HepG2 (cell line): ENCODE measurements at regions not wholly inside any gene's neighbourhood (a gene's known extent, or its start where the extent isn't known, plus 50 kb on each side); places are given as distances from the start of the nearest gene placed in this dataset.
A peak's percentile ranks its signal among the peaks of the same experiment; 100 is the strongest.

Experiments
- ATAC-seq: fragments of 200-7000 bp; cut with Tn5 transposase; 3 replicates; pipeline ENCODE4 v1.9.1; 2020; ENCODE audit warnings: mild to moderate bottlenecking, moderate library complexity
- BruUV-seq: library from RNA; stranded (reverse); fragments of 400-500 nt; replicated peaks from 2 replicates; lab custom pipeline; 2021; lab: Mats Ljungman, UMichigan
- CTCF ChIA-PET: fragments of 300-600 bp; formaldehyde crosslinking; extraction: SDS; loops from one replicate; lab custom pipeline; 2021; ENCODE audit warnings: low total read pairs, inconsistent platforms, low intra/inter-chr PET ratio; lab: Yijun Ruan, JAX
- POLR2A ChIA-PET: fragments of 350-600 bp; sonication (Branson Sonifier 250); formaldehyde crosslinking; loops from one replicate; lab custom pipeline; 2020; ENCODE audit warnings: antibody characterized with exemption, inconsistent platforms; lab: Yijun Ruan, JAX
- DNase-seq: peaks from one replicate; pipeline ENCODE4 v3.0.0-alpha.2; 2015; ENCODE audit warnings: low spot score
- FAIRE-seq: peaks from 3 replicates; lab custom pipeline; 2011; peaks lifted over from hg19 to GRCh38; lab: Jason Lieb, UNC
- H2AFZ ChIP-seq: one replicate; pipeline ENCODE4 v1.6.1; 2011; ENCODE audit warnings: low read length, inconsistent platforms
- H3K27ac ChIP-seq: fragments of 300-600 bp; 3 replicates; pipeline ENCODE4 v1.8.0; 2011; ENCODE audit warnings: mixed run types, mild to moderate bottlenecking, mixed read lengths, low read length, inconsistent platforms; ENCODE audit not compliant: insufficient read depth; ENCODE audit errors: extremely low read length
- H3K27me3 ChIP-seq, 2 experiments: fragments of 200-600 bp in 1 of 2; 2 replicates in 1 of 2; 3 replicates in 1 of 2; pipeline versions ENCODE4 v1.6.0 to v1.8.0; 2011; ENCODE audit warnings: low read length in 2 of 2, mild to moderate bottlenecking in 2 of 2, moderate library complexity in 2 of 2, inconsistent platforms in 1 of 2; ENCODE audit not compliant: insufficient read depth in 2 of 2, control insufficient read depth in 1 of 2
- H3K36me3 ChIP-seq, 2 experiments: fragments of 200-600 bp in 1 of 2; replicated peaks in 1 of 2; 2 replicates in 1 of 2; 3 replicates in 1 of 2; pipeline versions ENCODE4 v1.5.1 to v1.8.0; 2011; ENCODE audit warnings: low read length in 2 of 2, inconsistent platforms in 1 of 2; ENCODE audit not compliant: insufficient read depth in 2 of 2, control insufficient read depth in 1 of 2
- H3K4me1 ChIP-seq: 2 replicates; pipeline ENCODE4 v1.5.1; 2012; ENCODE audit warnings: low read length, inconsistent platforms; ENCODE audit not compliant: insufficient read depth
- H3K4me2 ChIP-seq: 2 replicates; pipeline ENCODE4 v1.6.0; 2011; ENCODE audit warnings: low read depth, low read length, inconsistent platforms
- H3K4me3 ChIP-seq, 3 experiments: fragments of 200-600 bp in 1 of 3; sonication (generic), shearing (Covaris generic) in 1 of 3; replicated peaks in 1 of 3; 2 replicates each; pipeline ENCODE4 v1.5.1; 2011 to 2016; ENCODE audit warnings: low read length in 3 of 3, inconsistent platforms in 2 of 3, low read depth in 2 of 3, mild to moderate bottlenecking in 2 of 3, control low read depth in 1 of 3, mixed read lengths in 1 of 3; ENCODE audit not compliant: insufficient read depth in 1 of 3
- H3K79me2 ChIP-seq: one replicate; pipeline ENCODE4 v1.6.1; 2011; ENCODE audit warnings: low read length, inconsistent platforms; ENCODE audit not compliant: insufficient read depth
- H3K9ac ChIP-seq: 2 replicates; pipeline ENCODE4 v1.6.0; 2011; ENCODE audit warnings: mild to moderate bottlenecking, low read depth, low read length, inconsistent platforms; ENCODE audit not compliant: insufficient read depth
- H3K9me3 ChIP-seq: 2 replicates; pipeline ENCODE4 v1.5.1; 2012; ENCODE audit warnings: mild to moderate bottlenecking, low read length
- H4K20me1 ChIP-seq: 2 replicates; pipeline ENCODE4 v1.6.0; 2011; ENCODE audit warnings: inconsistent platforms, mild to moderate bottlenecking, low read length, moderate library complexity; ENCODE audit not compliant: insufficient read depth
- CTCF ChIP-seq: sonication (generic); formaldehyde crosslinking; IDR thresholded peaks from 2 replicates; pipeline ENCODE4 v1.5.0; 2020; ENCODE audit warnings: mild to moderate bottlenecking, missing genetic modification reagents, moderate library complexity
- FOXA1 ChIP-seq, 2 experiments: fragments of 450-650 bp in 1 of 2; sonication (generic) in 1 of 2; formaldehyde crosslinking in 1 of 2; IDR thresholded peaks; 2 replicates each; pipeline versions ENCODE4 v1.4.0 to v1.6.1; 2016 to 2020; ENCODE audit warnings: missing genetic modification reagents in 1 of 2
- FOXO1 ChIP-seq: sonication (generic); formaldehyde crosslinking; IDR thresholded peaks from 2 replicates; pipeline ENCODE4 v1.4.0; 2020; ENCODE audit warnings: missing genetic modification reagents
- STAG1 ChIP-seq: sonication (generic); formaldehyde crosslinking; IDR thresholded peaks from 2 replicates; pipeline ENCODE4 v1.4.0; 2020; ENCODE audit warnings: missing genetic modification reagents
- U2AF1 ChIP-seq: fragments of 200-400 bp; formaldehyde crosslinking; optimal IDR thresholded peaks from 2 replicates; pipeline ENCODE3; 2017; ENCODE audit warnings: mild to moderate bottlenecking, low read depth, low read length
- XRCC5 ChIP-seq: fragments of 200-400 bp; formaldehyde crosslinking; optimal IDR thresholded peaks from 2 replicates; pipeline ENCODE3; 2017; ENCODE audit warnings: mild to moderate bottlenecking, low read length
- ZNF24 ChIP-seq: fragments of 450-650 bp; IDR thresholded peaks from 2 replicates; pipeline ENCODE4 v1.6.1; 2017; ENCODE audit warnings: antibody characterized with exemption, mild to moderate bottlenecking
- ZNF253 ChIP-seq: sonication (generic); formaldehyde crosslinking; IDR thresholded peaks from 2 replicates; pipeline ENCODE4 v1.8.0; 2022; ENCODE audit warnings: mild to moderate bottlenecking, missing genetic modification reagents, borderline replicate concordance
- ZNF772 ChIP-seq: sonication (generic); formaldehyde crosslinking; IDR thresholded peaks from 2 replicates; pipeline ENCODE4 v1.5.0; 2020; ENCODE audit warnings: mild to moderate bottlenecking, missing genetic modification reagents
- WGBS: methylation state at CpG from one replicate; pipeline ENCODE4 v1.1.6; 2017; ENCODE audit warnings: low lambda C conversion rate; 5-methylcytosine and 5-hydroxymethylcytosine counted together
- in situ Hi-C: cut with HindIII; loops from 2 replicates; pipeline ENCODE4 v1.10.0; 2017; ENCODE audit warnings: low pct_unique_long_range_greater_than_20kb; ENCODE audit not compliant: extremely low pct_ligation_motif_present
- intact Hi-C: fragments of 100-400 bp; cut with micrococcal nuclease; formaldehyde crosslinking; loops from one replicate; pipeline ENCODE4 v1.10.0; 2022; ENCODE audit not compliant: unreplicated experiment

GRCh38 chr17:36755586-36755985 is 154.2 kb downstream of the MRM1 start:
- FAIRE-seq (no peak), DNase-seq (peak; percentile 20), ATAC-seq (peak; percentile 74)
- Histone ChIP-seq H3K79me2 (no peaks in the 10 kb centered on the region), H3K27me3 (peaks cover 2 to 21% of the 10 kb centered on the region in 2 experiments; a peak in 3 of 5 replicates), H3K36me3 (no peaks in the 10 kb centered on the region), H4K20me1 (no peaks in the 10 kb centered on the region), H3K9ac (no peak overlapping the region), H3K4me3 (no peak overlapping the region), H3K4me2 (no peak overlapping the region), H2AFZ (no peak overlapping the region), H3K27ac (no peak overlapping the region), H3K9me3 (no peaks in the 10 kb centered on the region), H3K4me1 (peaks cover 10% of the 10 kb centered on the region)
- ChIA-PET POLR2A (no interaction called here), CTCF (interaction anchor here (1.1 kb wide), 1 partner anchor 126 kb away, joined by 6 read pairs; no protein-coding TSS in a partner anchor)
- in situ Hi-C loops, result no loop called here
- BruUV-seq, result no TSS peak
- WGBS, result 8% methylated on average over 6 of the region's 10 CpGs
- TF ChIP-seq ZNF24 (no peak), CTCF (CRISPR knock-in tag) (peak; percentile 64), STAG1 (peak; percentile 50; the same call in 1 of the 2 replicates), FOXA1 (IDR thresholded peaks at IDR 0.05) (no peak), FOXA1 (CRISPR knock-in tag; IDR thresholded peaks at IDR 0.05) (peak; percentile 58), ZNF772 (no peak), U2AF1 (no peak), ZNF253 (no peak), FOXO1 (peak; percentile 25; the same call in 1 of the 2 replicates), XRCC5 (peak; percentile 63)
- intact Hi-C loops, result no loop called here
